HG02943 (cell line): ENCODE measurements at regions not wholly inside any gene's neighbourhood (a gene's known extent, or its start where the extent isn't known, plus 50 kb on each side); places are given as distances from the start of the nearest gene placed in this dataset.

Experiments
- ATAC-seq: cut with Tn5 transposase; IDR thresholded peaks from one replicate; pipeline ENCODE4 v1.9.1; 2021; ENCODE audit warnings: mild to moderate bottlenecking, low read depth, moderate library complexity; ENCODE audit not compliant: unreplicated experiment

- ATAC-seq = no peak
These were observed 167.6 kb upstream of the FSTL4 start for GRCh38 chr5:133779828-133780475.

- no peak for ATAC-seq
These were observed 166.3 kb upstream of the FSTL4 start for GRCh38 chr5:133778636-133779035.

GRCh38 chr5:133777951-133778350 lies 165.6 kb upstream of the FSTL4 start:
- ATAC-seq = no peak

- ATAC-seq = no peak
These were observed 163.4 kb upstream of the FSTL4 start for GRCh38 chr5:133775584-133776304.

GRCh38 chr5:133773247-133774202 lies 161.2 kb upstream of the FSTL4 start:
- no peak for ATAC-seq

- ATAC-seq = no peak
These were observed 157.5 kb upstream of the FSTL4 start for GRCh38 chr5:133769842-133770241.

GRCh38 chr5:133763744-133764143 lies 151.4 kb upstream of the FSTL4 start:
- no peak for ATAC-seq

- no peak for ATAC-seq
These were observed 149.3 kb upstream of the FSTL4 start for GRCh38 chr5:133761632-133762031.

GRCh38 chr5:133760532-133760931 lies 148.2 kb upstream of the FSTL4 start:
- no peak for ATAC-seq

GRCh38 chr5:133758641-133759040 lies 146.3 kb upstream of the FSTL4 start:
- no peak for ATAC-seq

GRCh38 chr5:133757396-133757945 lies 145.1 kb upstream of the FSTL4 start:
- no peak for ATAC-seq

GRCh38 chr5:133756756-133757155 lies 144.4 kb upstream of the FSTL4 start:
- ATAC-seq = no peak

GRCh38 chr5:133756036-133756435 lies 143.7 kb upstream of the FSTL4 start:
- no peak for ATAC-seq

GRCh38 chr5:133754575-133755169 lies 142.3 kb upstream of the FSTL4 start:
- ATAC-seq = no peak

- no peak for ATAC-seq
These were observed 141.5 kb upstream of the FSTL4 start for GRCh38 chr5:133753856-133754255.

- no peak for ATAC-seq
These were observed 139.5 kb upstream of the FSTL4 start for GRCh38 chr5:133751846-133752245.

- no peak for ATAC-seq
These were observed 139.1 kb upstream of the FSTL4 start for GRCh38 chr5:133751421-133751820.

- ATAC-seq = no peak
These were observed 138.5 kb upstream of the FSTL4 start for GRCh38 chr5:133750856-133751255.

GRCh38 chr5:133750356-133750755 lies 138.0 kb upstream of the FSTL4 start:
- no peak for ATAC-seq

- no peak for ATAC-seq
These were observed 137.1 kb upstream of the FSTL4 start for GRCh38 chr5:133749331-133749985.
